ENCODE measurements at regions not wholly inside any gene's neighbourhood (a gene's known extent, or its start where the extent isn't known, plus 50 kb on each side); places are given as distances from the start of the nearest gene placed in this dataset.

DNA sequence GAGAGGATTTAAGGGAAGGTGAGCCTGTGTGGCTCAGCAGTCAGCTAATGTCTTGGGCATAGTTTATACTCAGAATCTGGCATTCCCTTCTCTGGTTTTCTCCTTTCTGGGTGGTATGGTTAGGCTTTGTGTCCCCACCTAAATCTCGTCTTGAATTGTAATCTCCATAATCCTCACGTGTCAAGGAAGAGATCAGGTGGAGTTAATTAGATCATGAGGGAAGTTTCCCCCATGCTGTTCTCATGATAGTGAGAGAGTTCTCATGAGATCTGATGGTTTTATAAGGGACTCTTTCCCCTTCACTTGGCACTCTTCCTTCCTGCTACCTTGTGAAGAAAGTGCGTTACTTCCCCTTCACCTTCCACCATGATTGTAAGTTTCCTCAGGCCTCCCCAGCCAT lies 169.8 kb upstream of the PELI2 start:
- H3K27me3 ChIP-seq (ENCODE audit: insufficient read depth, insufficient read length), result no peaks in the 10 kb centered on the region
- no peaks in the 10 kb centered on the region for H3K9me3 ChIP-seq (ENCODE audit: insufficient read depth, low read length)
- no peak for DNase-seq (ENCODE audit: low read depth, low spot score)
- no peak overlapping the region for H3K9ac ChIP-seq (ENCODE audit: insufficient read length, low read depth)
- H3K36me3 ChIP-seq (ENCODE audit: insufficient read depth, insufficient read length, low read length), result no peaks in the 10 kb centered on the region
- no peak overlapping the region for H3K4me3 ChIP-seq (ENCODE audit: insufficient read length, low read depth)
- TF ChIP-seq YY1 (IDR thresholded peaks at IDR 0.05; ENCODE audit: insufficient read depth, insufficient read length), result no peak
- no peak for TF ChIP-seq SUZ12 (IDR thresholded peaks at IDR 0.05; ENCODE audit: extremely low read depth, insufficient read depth, insufficient read length)
- H3K4me1 ChIP-seq (ENCODE audit: insufficient read depth, insufficient read length), result no peaks in the 10 kb centered on the region

DNA sequence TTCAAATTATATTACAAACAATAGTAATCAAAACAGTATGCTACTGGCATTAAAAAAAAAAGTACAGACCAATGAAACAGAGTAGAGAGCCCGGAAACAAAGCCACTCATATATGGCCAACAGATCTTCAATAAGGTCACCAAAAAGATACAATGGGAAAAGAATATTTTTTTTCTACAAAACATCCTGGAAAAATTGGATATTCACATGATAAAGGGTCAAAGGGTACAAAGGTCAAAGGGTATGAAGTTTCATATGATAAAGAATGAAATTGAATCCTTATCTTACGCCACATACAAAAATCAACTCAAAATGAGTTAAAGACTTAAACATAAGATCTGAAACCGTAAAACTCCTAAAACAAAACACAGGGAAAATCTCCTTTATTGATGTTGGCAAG lies 168.5 kb upstream of the PELI2 start:
- H3K4me3 ChIP-seq (ENCODE audit: insufficient read length, low read depth), result no peak overlapping the region
- H3K36me3 ChIP-seq (ENCODE audit: insufficient read depth, insufficient read length, low read length), result no peaks in the 10 kb centered on the region
- H3K9me3 ChIP-seq (ENCODE audit: insufficient read depth, low read length), result no peaks in the 10 kb centered on the region
- DNase-seq (ENCODE audit: low read depth, low spot score), result no peak
- H3K4me1 ChIP-seq (ENCODE audit: insufficient read depth, insufficient read length), result no peaks in the 10 kb centered on the region
- TF ChIP-seq SUZ12 (IDR thresholded peaks at IDR 0.05; ENCODE audit: extremely low read depth, insufficient read depth, insufficient read length), result no peak
- no peak for TF ChIP-seq YY1 (IDR thresholded peaks at IDR 0.05; ENCODE audit: insufficient read depth, insufficient read length)
- no peak for TF ChIP-seq ZNF274 (IDR thresholded peaks at IDR 0.05; ENCODE audit: low read depth, low read length)
- no peak overlapping the region for H3K9ac ChIP-seq (ENCODE audit: insufficient read length, low read depth)
- H3K27me3 ChIP-seq (ENCODE audit: insufficient read depth, insufficient read length), result no peaks in the 10 kb centered on the region

DNA sequence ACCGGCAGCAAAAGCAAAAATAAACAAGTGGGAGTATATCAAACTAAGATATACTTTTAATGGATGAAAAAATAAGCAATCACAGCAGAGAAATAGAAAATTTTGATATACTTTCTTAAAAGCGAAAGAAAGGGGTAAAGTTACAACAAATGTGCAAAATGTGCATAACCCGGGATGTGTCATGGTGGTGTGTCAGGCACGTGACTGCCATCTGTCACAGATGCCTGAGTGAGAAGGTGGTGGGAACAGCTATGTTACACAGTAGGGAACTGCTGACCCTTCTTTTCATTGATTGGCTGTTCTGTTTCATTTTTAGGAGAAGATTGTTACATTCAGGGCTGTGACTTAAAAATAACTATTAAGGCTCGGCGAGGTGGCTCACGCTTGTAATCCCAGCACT lies 168.1 kb upstream of the PELI2 start:
- Histone ChIP-seq H3K9me3 (ENCODE audit: insufficient read depth, low read length) (no peaks in the 10 kb centered on the region), H3K9ac (ENCODE audit: insufficient read length, low read depth) (no peak overlapping the region), H3K36me3 (ENCODE audit: insufficient read depth, insufficient read length, low read length) (no peaks in the 10 kb centered on the region), H3K4me3 (ENCODE audit: insufficient read length, low read depth) (no peak overlapping the region), H3K27me3 (ENCODE audit: insufficient read depth, insufficient read length) (no peaks in the 10 kb centered on the region), H3K4me1 (ENCODE audit: insufficient read depth, insufficient read length) (no peaks in the 10 kb centered on the region)
- no peak for TF ChIP-seq ZNF274 (IDR thresholded peaks at IDR 0.05; ENCODE audit: low read depth, low read length)
- no peak for TF ChIP-seq SUZ12 (IDR thresholded peaks at IDR 0.05; ENCODE audit: extremely low read depth, insufficient read depth, insufficient read length)
- TF ChIP-seq YY1 (IDR thresholded peaks at IDR 0.05; ENCODE audit: insufficient read depth, insufficient read length), result no peak
- DNase-seq (ENCODE audit: low read depth, low spot score), result no peak

DNA sequence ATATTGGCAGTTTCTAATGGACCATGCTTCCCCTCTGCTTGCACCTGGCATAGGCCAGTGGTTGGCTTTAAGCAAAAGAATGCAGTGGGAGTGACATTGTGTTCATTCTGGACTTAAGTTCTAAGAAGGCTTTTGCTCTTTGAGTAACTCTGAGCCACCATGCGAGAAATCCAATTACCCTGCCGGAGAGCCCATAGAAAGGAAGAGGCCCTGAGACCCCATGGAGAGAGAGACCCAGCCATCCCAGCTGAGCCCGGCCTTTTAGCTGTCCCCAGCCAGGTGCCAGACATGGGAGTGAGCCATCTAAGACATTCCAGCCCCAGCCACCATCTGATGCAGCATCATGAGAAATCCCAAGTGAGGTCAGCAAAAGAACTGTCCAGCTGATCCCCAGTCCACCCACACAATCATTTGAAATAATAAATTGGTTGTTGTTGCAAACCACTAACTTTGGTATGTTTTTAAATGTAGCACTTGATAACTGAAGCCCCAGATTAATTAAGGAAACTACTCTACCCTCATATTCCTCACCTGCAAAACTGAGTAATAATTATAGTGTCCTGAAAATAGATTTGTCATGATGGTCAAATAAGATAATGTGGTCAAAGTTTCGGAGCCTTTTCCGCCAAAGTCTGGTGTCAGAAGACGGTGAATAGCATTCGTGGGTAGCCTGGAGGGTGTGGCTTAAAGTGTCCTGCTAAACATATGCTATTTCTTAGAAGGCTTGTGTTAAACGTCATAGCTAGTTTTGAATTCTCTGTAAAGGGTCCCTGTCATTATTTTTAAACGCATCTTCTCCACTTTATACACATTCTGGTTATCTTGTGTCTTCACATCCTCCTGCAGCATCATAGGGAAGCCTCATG lies 166.6 kb upstream of the PELI2 start:
- H3K4me3 ChIP-seq (ENCODE audit: insufficient read length, low read depth), result no peak overlapping the region

DNA sequence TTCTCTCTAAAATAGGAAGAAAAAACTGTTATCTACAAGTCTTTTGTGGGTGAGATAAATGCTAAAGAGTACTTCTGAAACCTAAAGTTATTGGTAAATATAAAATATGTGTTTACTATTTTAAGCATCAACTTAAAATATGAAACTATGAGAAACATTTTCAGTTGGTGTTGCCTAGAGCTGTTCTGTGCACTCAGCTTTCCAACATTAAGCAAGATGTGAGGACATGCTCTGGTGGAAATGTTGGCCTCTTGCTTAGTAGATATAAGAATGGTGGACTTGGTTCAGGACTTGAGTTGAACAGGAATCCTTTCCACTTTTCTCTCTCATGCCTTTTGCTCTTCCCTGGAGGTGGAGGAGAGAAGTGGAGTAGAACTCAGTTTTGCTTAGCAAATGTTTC lies 164.1 kb upstream of the PELI2 start:
- no peak overlapping the region for H3K4me3 ChIP-seq (ENCODE audit: insufficient read length, low read depth)
- H3K27me3 ChIP-seq (ENCODE audit: insufficient read depth, insufficient read length), result no peaks in the 10 kb centered on the region
- H3K9me3 ChIP-seq (ENCODE audit: insufficient read depth, low read length), result no peaks in the 10 kb centered on the region
- DNase-seq (ENCODE audit: low read depth, low spot score), result no peak
- no peak overlapping the region for H3K9ac ChIP-seq (ENCODE audit: insufficient read length, low read depth)
- no peaks in the 10 kb centered on the region for H3K36me3 ChIP-seq (ENCODE audit: insufficient read depth, insufficient read length, low read length)
- H3K4me1 ChIP-seq (ENCODE audit: insufficient read depth, insufficient read length), result no peaks in the 10 kb centered on the region
- TF ChIP-seq YY1 (IDR thresholded peaks at IDR 0.05; ENCODE audit: insufficient read depth, insufficient read length) (no peak), ZNF274 (IDR thresholded peaks at IDR 0.05; ENCODE audit: low read depth, low read length) (no peak), SUZ12 (IDR thresholded peaks at IDR 0.05; ENCODE audit: extremely low read depth, insufficient read depth, insufficient read length) (no peak)

More for the DNA sequence above, 166.6 kb upstream of the PELI2 start:
- Histone ChIP-seq H3K36me3 (ENCODE audit: insufficient read depth, insufficient read length, low read length) (no peaks in the 10 kb centered on the region), H3K4me1 (ENCODE audit: insufficient read depth, insufficient read length) (no peaks in the 10 kb centered on the region), H3K27me3 (ENCODE audit: insufficient read depth, insufficient read length) (no peaks in the 10 kb centered on the region), H3K9ac (ENCODE audit: insufficient read length, low read depth) (no peak overlapping the region), H3K9me3 (ENCODE audit: insufficient read depth, low read length) (no peaks in the 10 kb centered on the region)
- DNase-seq (ENCODE audit: low read depth, low spot score), result no peak
- TF ChIP-seq SUZ12 (IDR thresholded peaks at IDR 0.05; ENCODE audit: extremely low read depth, insufficient read depth, insufficient read length), result no peak
- TF ChIP-seq ZNF274 (IDR thresholded peaks at IDR 0.05; ENCODE audit: low read depth, low read length), result no peak
- no peak for TF ChIP-seq YY1 (IDR thresholded peaks at IDR 0.05; ENCODE audit: insufficient read depth, insufficient read length)

DNA sequence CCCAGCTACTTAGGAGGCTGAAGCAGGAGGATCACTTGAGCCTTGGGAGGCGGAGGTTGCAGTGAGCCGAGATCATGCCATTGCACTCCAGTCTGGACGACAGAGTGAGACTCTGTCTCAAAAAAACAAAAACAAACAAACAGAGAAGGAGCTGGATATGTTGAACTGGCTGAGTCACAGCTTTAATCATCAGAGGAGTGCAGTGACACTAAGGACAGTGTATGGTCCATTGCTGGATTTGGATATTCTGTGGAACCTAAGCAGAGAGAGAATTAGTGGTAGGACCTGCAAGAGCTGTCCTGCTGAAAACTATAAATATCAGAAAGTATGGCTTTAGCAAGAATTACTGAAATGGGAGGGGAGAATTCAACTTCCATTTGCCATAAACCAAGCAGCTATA lies 163.0 kb upstream of the PELI2 start:
- Histone ChIP-seq H3K9ac (ENCODE audit: insufficient read length, low read depth) (no peak overlapping the region), H3K36me3 (ENCODE audit: insufficient read depth, insufficient read length, low read length) (no peaks in the 10 kb centered on the region), H3K4me3 (ENCODE audit: insufficient read length, low read depth) (no peak overlapping the region), H3K9me3 (ENCODE audit: insufficient read depth, low read length) (no peaks in the 10 kb centered on the region), H3K27me3 (ENCODE audit: insufficient read depth, insufficient read length) (no peaks in the 10 kb centered on the region), H3K4me1 (ENCODE audit: insufficient read depth, insufficient read length) (no peaks in the 10 kb centered on the region)
- DNase-seq (ENCODE audit: low read depth, low spot score), result no peak
- no peak for TF ChIP-seq YY1 (IDR thresholded peaks at IDR 0.05; ENCODE audit: insufficient read depth, insufficient read length)
- no peak for TF ChIP-seq ZNF274 (IDR thresholded peaks at IDR 0.05; ENCODE audit: low read depth, low read length)
- TF ChIP-seq SUZ12 (IDR thresholded peaks at IDR 0.05; ENCODE audit: extremely low read depth, insufficient read depth, insufficient read length), result no peak

DNA sequence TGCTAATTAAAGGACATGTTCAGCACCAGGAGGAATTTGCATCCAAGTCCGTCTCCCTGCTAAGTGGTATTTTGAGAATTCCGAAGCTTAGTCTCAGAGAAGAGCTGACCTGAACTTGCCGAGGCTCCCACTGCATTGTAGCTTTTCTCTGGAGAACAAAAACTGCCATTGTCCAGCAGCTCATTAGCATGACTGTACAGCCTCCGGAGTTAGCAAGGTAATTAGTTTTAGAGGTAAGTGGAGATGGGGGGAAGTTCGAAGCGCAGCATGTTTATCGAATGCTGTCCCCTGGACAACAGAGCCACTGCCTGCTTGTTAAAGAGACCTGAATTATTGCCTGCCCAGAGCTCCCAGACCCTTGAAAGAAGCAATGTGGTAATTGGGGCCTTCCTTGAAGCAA lies 160.3 kb upstream of the PELI2 start:
- Histone ChIP-seq H3K27me3 (ENCODE audit: insufficient read depth, insufficient read length) (no peaks in the 10 kb centered on the region), H3K4me3 (ENCODE audit: insufficient read length, low read depth) (no peak overlapping the region), H3K9me3 (ENCODE audit: insufficient read depth, low read length) (no peaks in the 10 kb centered on the region), H3K36me3 (ENCODE audit: insufficient read depth, insufficient read length, low read length) (no peaks in the 10 kb centered on the region), H3K9ac (ENCODE audit: insufficient read length, low read depth) (no peak overlapping the region), H3K4me1 (ENCODE audit: insufficient read depth, insufficient read length) (no peaks in the 10 kb centered on the region)
- DNase-seq (ENCODE audit: low read depth, low spot score), result peak; percentile 90
- no peak for TF ChIP-seq ZNF274 (IDR thresholded peaks at IDR 0.05; ENCODE audit: low read depth, low read length)
- no peak for TF ChIP-seq YY1 (IDR thresholded peaks at IDR 0.05; ENCODE audit: insufficient read depth, insufficient read length)
- no peak for TF ChIP-seq SUZ12 (IDR thresholded peaks at IDR 0.05; ENCODE audit: extremely low read depth, insufficient read depth, insufficient read length)
